ENCODE measurements at regions not wholly inside any gene's neighbourhood (a gene's known extent, or its start where the extent isn't known, plus 50 kb on each side); places are given as distances from the start of the nearest gene placed in this dataset.

GRCh38 chr3:106575029-106575428 lies 706.2 kb upstream of the CBLB start:
- no peak for DNase-seq

- no peak for DNase-seq
Measured at GRCh38 chr3:106577241-106577640, 708.4 kb upstream of the CBLB start.

- no peak for DNase-seq
Measured at GRCh38 chr3:106578911-106579310, 710.1 kb upstream of the CBLB start.

GRCh38 chr3:106582151-106582550 lies 713.3 kb upstream of the CBLB start:
- DNase-seq, result no peak

- DNase-seq, result no peak
Measured at GRCh38 chr3:106587551-106587950, 718.7 kb upstream of the CBLB start.

- DNase-seq, result no peak
Measured at GRCh38 chr3:106588739-106589138, 719.9 kb upstream of the CBLB start.

- no peak for DNase-seq
Measured at GRCh38 chr3:106589311-106589942, 720.6 kb upstream of the CBLB start.

- no peak for DNase-seq
Measured at GRCh38 chr3:106590216-106590615, 721.4 kb upstream of the CBLB start.

GRCh38 chr3:106593381-106593780 lies 724.6 kb upstream of the CBLB start:
- DNase-seq, result no peak

GRCh38 chr3:106609666-106610301 lies 741.0 kb upstream of the CBLB start:
- peak in 1 of 2 experiments; percentile 59 for DNase-seq

GRCh38 chr3:106610362-106610959 lies 741.6 kb upstream of the CBLB start:
- DNase-seq, result no peak

- no peak for DNase-seq
Measured at GRCh38 chr3:106611116-106611515, 742.3 kb upstream of the CBLB start.

- no peak for DNase-seq
Measured at GRCh38 chr3:106611841-106612240, 743.0 kb upstream of the CBLB start.

GRCh38 chr3:106616556-106616955 lies 747.7 kb upstream of the CBLB start:
- no peak for DNase-seq

GRCh38 chr3:106617276-106617675 lies 748.5 kb upstream of the CBLB start:
- DNase-seq, result no peak

GRCh38 chr3:106620646-106621045 lies 751.8 kb upstream of the CBLB start:
- no peak for DNase-seq

- DNase-seq, result no peak
Measured at GRCh38 chr3:106624154-106624553, 753.1 kb upstream of the CCDC54 start.

GRCh38 chr3:106628407-106628806 lies 748.8 kb upstream of the CCDC54 start:
- DNase-seq, result no peak

- no peak for DNase-seq
Measured at GRCh38 chr3:106629215-106629832, 747.9 kb upstream of the CCDC54 start.

GRCh38 chr3:106631373-106632108 lies 745.7 kb upstream of the CCDC54 start:
- no peak for DNase-seq

GRCh38 chr3:106635271-106635670 lies 742.0 kb upstream of the CCDC54 start:
- DNase-seq, result peak; percentile 47 to 55

- DNase-seq, result no peak
Measured at GRCh38 chr3:106635826-106636225, 741.4 kb upstream of the CCDC54 start.

- DNase-seq, result no peak
Measured at GRCh38 chr3:106640353-106640752, 736.9 kb upstream of the CCDC54 start.

All from NCI-H187 (cell line).